D721Med (cell line): ENCODE measurements at regions not wholly inside any gene's neighbourhood (a gene's known extent, or its start where the extent isn't known, plus 50 kb on each side); places are given as distances from the start of the nearest gene placed in this dataset.

Source experiments
- DNase-seq: peaks from one replicate; pipeline ENCODE4 v3.0.0; 2011; ENCODE audit warnings: low spot score; ENCODE audit not compliant: insufficient read length
- FAIRE-seq: peaks from 2 replicates; lab custom pipeline; 2011; peaks lifted over from hg19 to GRCh38; lab: Jason Lieb, UNC
- CTCF ChIP-seq: IDR thresholded peaks from 2 replicates; pipeline ENCODE4 v1.5.1; 2012; ENCODE audit warnings: mild to moderate bottlenecking, control low read depth; ENCODE audit not compliant: insufficient read depth; ENCODE audit errors: missing control alignments

- no peak for TF ChIP-seq CTCF
- DNase-seq = no peak
- FAIRE-seq = no peak
Measured at GRCh38 chr14:87017335-87017734, 975.6 kb downstream of the GALC start.

GRCh38 chr14:87014856-87015255, 978.1 kb downstream of the GALC start:
- FAIRE-seq (no peak), DNase-seq (no peak)
- peak; percentile 15 for TF ChIP-seq CTCF

- FAIRE-seq = no peak
- DNase-seq = no peak
- TF ChIP-seq CTCF = no peak
Measured at GRCh38 chr14:87013583-87013982, 979.4 kb downstream of the GALC start.

- FAIRE-seq (no peak), DNase-seq (no peak)
- TF ChIP-seq CTCF = no peak
Measured at GRCh38 chr14:87008965-87009364, 984.0 kb downstream of the GALC start.

GRCh38 chr14:87005280-87005679, 987.7 kb downstream of the GALC start:
- TF ChIP-seq CTCF = no peak
- no peak for FAIRE-seq
- DNase-seq = no peak

- FAIRE-seq = no peak
- DNase-seq = no peak
- TF ChIP-seq CTCF = peak; percentile 27
Measured at GRCh38 chr14:87002776-87003175, 990.2 kb downstream of the GALC start.

- TF ChIP-seq CTCF = no peak
- FAIRE-seq = peak; percentile 16
- no peak for DNase-seq
Measured at GRCh38 chr14:87001333-87001732, 991.6 kb downstream of the GALC start.
